ENCODE measurements at regions not wholly inside any gene's neighbourhood (a gene's known extent, or its start where the extent isn't known, plus 50 kb on each side); places are given as distances from the start of the nearest gene placed in this dataset.

- no peak for TF ChIP-seq RAD21 (IDR thresholded peaks at IDR 0.05; ENCODE audit: low read depth)
Measured at GRCh38 chr12:107366322-107366721, 273.0 kb upstream of the CRY1 start.

GRCh38 chr12:107368586-107368985 lies 275.2 kb upstream of the CRY1 start:
- TF ChIP-seq TEAD4 (IDR thresholded peaks at IDR 0.05) (no peak), TAF1 (IDR thresholded peaks at IDR 0.05; ENCODE audit: low read depth) (no peak), USF1 (IDR thresholded peaks at IDR 0.05) (no peak), ZBTB7A (IDR thresholded peaks at IDR 0.05; ENCODE audit: low read depth) (no peak)
- TF ChIP-seq, protein P1, sequence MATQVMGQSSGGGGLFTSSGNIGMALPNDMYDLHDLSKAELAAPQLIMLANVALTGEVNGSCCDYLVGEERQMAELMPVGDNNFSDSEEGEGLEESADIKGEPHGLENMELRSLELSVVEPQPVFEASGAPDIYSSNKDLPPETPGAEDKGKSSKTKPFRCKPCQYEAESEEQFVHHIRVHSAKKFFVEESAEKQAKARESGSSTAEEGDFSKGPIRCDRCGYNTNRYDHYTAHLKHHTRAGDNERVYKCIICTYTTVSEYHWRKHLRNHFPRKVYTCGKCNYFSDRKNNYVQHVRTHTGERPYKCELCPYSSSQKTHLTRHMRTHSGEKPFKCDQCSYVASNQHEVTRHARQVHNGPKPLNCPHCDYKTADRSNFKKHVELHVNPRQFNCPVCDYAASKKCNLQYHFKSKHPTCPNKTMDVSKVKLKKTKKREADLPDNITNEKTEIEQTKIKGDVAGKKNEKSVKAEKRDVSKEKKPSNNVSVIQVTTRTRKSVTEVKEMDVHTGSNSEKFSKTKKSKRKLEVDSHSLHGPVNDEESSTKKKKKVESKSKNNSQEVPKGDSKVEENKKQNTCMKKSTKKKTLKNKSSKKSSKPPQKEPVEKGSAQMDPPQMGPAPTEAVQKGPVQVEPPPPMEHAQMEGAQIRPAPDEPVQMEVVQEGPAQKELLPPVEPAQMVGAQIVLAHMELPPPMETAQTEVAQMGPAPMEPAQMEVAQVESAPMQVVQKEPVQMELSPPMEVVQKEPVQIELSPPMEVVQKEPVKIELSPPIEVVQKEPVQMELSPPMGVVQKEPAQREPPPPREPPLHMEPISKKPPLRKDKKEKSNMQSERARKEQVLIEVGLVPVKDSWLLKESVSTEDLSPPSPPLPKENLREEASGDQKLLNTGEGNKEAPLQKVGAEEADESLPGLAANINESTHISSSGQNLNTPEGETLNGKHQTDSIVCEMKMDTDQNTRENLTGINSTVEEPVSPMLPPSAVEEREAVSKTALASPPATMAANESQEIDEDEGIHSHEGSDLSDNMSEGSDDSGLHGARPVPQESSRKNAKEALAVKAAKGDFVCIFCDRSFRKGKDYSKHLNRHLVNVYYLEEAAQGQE (IDR thresholded peaks at IDR 0.05; ENCODE audit: low read depth), result no peak
- TF ChIP-seq, protein P2, sequence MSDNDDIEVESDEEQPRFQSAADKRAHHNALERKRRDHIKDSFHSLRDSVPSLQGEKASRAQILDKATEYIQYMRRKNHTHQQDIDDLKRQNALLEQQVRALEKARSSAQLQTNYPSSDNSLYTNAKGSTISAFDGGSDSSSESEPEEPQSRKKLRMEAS (IDR thresholded peaks at IDR 0.05), result no peak

DNA sequence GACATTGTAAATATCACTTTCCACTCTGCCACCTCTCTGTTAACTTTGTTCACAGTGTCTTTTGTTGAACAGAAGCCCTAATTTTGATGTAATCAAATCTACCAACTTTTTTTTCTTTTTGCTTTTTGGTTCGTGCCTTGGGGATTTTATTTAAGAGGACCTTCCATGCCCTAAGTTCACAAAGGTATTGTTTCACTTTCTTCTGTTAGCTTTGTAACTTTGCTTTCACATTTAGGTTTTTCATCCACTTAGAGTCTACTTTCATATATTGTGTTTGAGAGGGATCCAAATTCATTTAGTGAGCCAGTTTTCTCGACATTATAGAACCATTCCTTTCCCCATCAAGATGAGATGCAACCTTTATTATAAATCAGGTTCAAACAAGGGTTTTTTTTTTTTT lies 275.7 kb upstream of the CRY1 start:
- TF ChIP-seq EP300 (IDR thresholded peaks at IDR 0.05; ENCODE audit: borderline replicate concordance) (no peak), FOXM1 (IDR thresholded peaks at IDR 0.05; ENCODE audit: borderline replicate concordance, low read depth) (no peak), RAD21 (IDR thresholded peaks at IDR 0.05; ENCODE audit: low read depth) (no peak), TCF12 (IDR thresholded peaks at IDR 0.05; ENCODE audit: low read depth) (no peak), USF1 (IDR thresholded peaks at IDR 0.05) (no peak), NFIC (IDR thresholded peaks at IDR 0.05) (no peak), TEAD4 (IDR thresholded peaks at IDR 0.05) (no peak), CREB1 (IDR thresholded peaks at IDR 0.05; ENCODE audit: low read depth) (no peak), ZBTB7A (IDR thresholded peaks at IDR 0.05; ENCODE audit: low read depth) (no peak), YY1 (IDR thresholded peaks at IDR 0.05; ENCODE audit: low read depth) (no peak), TAF1 (IDR thresholded peaks at IDR 0.05; ENCODE audit: low read depth) (no peak), CEBPB (IDR thresholded peaks at IDR 0.05) (no peak), EGR1 (IDR thresholded peaks at IDR 0.05) (no peak)
- TF ChIP-seq, protein P2 (IDR thresholded peaks at IDR 0.05), result no peak
- TF ChIP-seq, protein P1 (IDR thresholded peaks at IDR 0.05; ENCODE audit: low read depth), result no peak

- TF ChIP-seq TEAD4 (IDR thresholded peaks at IDR 0.05), result no peak
- TF ChIP-seq TCF12 (IDR thresholded peaks at IDR 0.05; ENCODE audit: low read depth), result no peak
- no peak for TF ChIP-seq NFIC (IDR thresholded peaks at IDR 0.05)
- no peak for TF ChIP-seq USF1 (IDR thresholded peaks at IDR 0.05)
- TF ChIP-seq RAD21 (IDR thresholded peaks at IDR 0.05; ENCODE audit: low read depth), result no peak
- no peak for TF ChIP-seq EGR1 (IDR thresholded peaks at IDR 0.05)
Measured at GRCh38 chr12:107369679-107370078, 276.3 kb upstream of the CRY1 start.

DNA sequence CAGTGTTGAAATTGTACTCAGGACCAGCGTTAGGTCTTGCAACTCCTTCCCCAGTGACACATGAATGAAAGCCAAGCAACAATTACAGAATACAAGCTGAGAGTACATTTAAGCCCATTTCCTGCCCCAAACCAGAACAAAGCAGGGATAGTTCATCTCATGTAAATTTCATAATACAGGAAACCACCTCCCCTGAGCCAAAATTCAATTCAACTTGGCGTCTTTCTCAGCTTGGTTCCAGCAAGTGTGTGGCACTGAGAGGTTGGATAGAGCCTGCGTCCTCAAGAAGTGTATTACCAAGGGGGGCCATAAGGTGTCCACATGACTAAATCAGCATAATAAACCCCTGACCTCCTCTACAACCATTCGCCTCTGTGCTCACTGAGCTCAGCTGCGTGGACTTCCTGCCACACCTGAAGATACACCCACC lies 278.9 kb upstream of the CRY1 start:
- no peak for TF ChIP-seq ZBTB7A (IDR thresholded peaks at IDR 0.05; ENCODE audit: low read depth)

DNA sequence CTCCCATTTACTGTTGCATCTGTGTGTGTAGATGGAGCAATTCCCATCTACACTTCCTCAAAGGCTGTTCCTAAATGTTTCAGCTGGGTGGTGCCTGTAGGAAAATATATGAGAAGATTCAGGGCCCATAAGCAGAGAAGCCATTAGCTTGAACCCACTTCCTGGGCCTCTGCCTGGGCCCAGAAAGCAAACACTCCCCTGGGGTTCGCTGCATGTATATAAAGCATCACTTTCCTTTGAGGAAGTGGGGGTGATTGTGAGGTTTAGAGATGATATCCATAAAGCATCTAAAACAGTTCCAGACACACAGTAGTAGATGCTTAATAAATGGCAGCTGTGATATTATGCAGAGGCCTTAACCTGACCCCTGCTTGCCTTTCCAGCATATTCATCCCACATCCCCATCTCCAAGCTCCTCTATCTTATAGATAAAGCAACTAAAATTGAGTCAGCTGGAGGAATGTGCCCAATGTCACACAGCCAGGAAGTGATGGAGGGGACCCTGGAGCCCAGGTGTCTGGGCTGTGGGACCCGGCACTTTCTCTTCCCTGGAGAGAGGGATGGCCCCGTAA lies 280.0 kb upstream of the CRY1 start:
- TF ChIP-seq, protein P2 (IDR thresholded peaks at IDR 0.05), result no peak
- TF ChIP-seq TCF12 (IDR thresholded peaks at IDR 0.05; ENCODE audit: low read depth), result no peak
- TF ChIP-seq CEBPB (IDR thresholded peaks at IDR 0.05), result no peak
- no peak for TF ChIP-seq ZBTB7A (IDR thresholded peaks at IDR 0.05; ENCODE audit: low read depth)

Data from Ishikawa (cell line).